K562 (cell line): ENCODE measurements at regions not wholly inside any gene's neighbourhood (a gene's known extent, or its start where the extent isn't known, plus 50 kb on each side); places are given as distances from the start of the nearest gene placed in this dataset.

Source experiments
- ATAC-seq: fragments of 200-7000 bp; cut with Tn5 transposase; 3 replicates; pipeline ENCODE4 v1.9.1; 2020; ENCODE audit warnings: moderate library complexity
- BruUV-seq: library from RNA; stranded (reverse); fragments of 400-500 nt; replicated peaks from 2 replicates; lab custom pipeline; 2021; lab: Mats Ljungman, UMichigan
- CTCF ChIA-PET: fragments of 300-600 bp; formaldehyde crosslinking; extraction: SDS; loops from one replicate; lab custom pipeline; 2021; ENCODE audit warnings: low intra/inter-chr PET ratio; lab: Yijun Ruan, JAX
- POLR2A ChIA-PET: fragments of 300-600, 350-650 bp; sonication (Branson Sonifier 250); formaldehyde crosslinking; extraction: SDS; loops from one replicate; lab custom pipeline; 2021; ENCODE audit warnings: antibody characterized with exemption, inconsistent platforms; lab: Yijun Ruan, JAX
- DNase-seq, 4 experiments: peaks; one replicate each; pipeline versions ENCODE4 v3.0.0 to v3.0.0-alpha.2; 2011 to 2018; ENCODE audit warnings: low spot score in 3 of 4, mixed read lengths in 3 of 4; ENCODE audit errors: extremely low read depth in 1 of 4
- FAIRE-seq: peaks from 2 replicates; lab custom pipeline; 2011; peaks lifted over from hg19 to GRCh38; lab: Jason Lieb, UNC
- H2AFZ ChIP-seq: 2 replicates; pipeline ENCODE4 v1.6.0; 2011; ENCODE audit warnings: low read depth, low read length, control low read depth, inconsistent platforms
- H3K27ac ChIP-seq: fragments of 200-600 bp; 3 replicates; pipeline ENCODE4 v1.8.0; 2011; ENCODE audit warnings: low read depth, mild to moderate bottlenecking, control low read depth, inconsistent platforms, low read length, moderate library complexity, mixed read lengths; ENCODE audit errors: extremely low read depth
- H3K27me3 ChIP-seq, 2 experiments: fragments of 300-600 bp in 1 of 2; 2 replicates in 1 of 2; 3 replicates in 1 of 2; pipeline versions ENCODE4 v1.6.0 to v1.8.0; 2011; ENCODE audit warnings: inconsistent platforms in 2 of 2, low read length in 2 of 2, mild to moderate bottlenecking in 1 of 2, mixed read lengths in 1 of 2, moderate library complexity in 1 of 2; ENCODE audit not compliant: control insufficient read depth in 2 of 2, insufficient read depth in 2 of 2
- H3K36me3 ChIP-seq: fragments of 300-600 bp; 3 replicates; pipeline ENCODE4 v1.8.0; 2011; ENCODE audit warnings: mild to moderate bottlenecking, low read length, inconsistent platforms; ENCODE audit not compliant: control insufficient read depth, insufficient read depth
- H3K4me1 ChIP-seq, 2 experiments: fragments of 200-600 bp in 1 of 2; replicated peaks in 1 of 2; 2 replicates in 1 of 2; 3 replicates in 1 of 2; pipeline versions ENCODE4 v1.5.1 to v1.8.0; 2011; ENCODE audit warnings: inconsistent platforms in 2 of 2, low read length in 2 of 2, mild to moderate bottlenecking in 1 of 2, mixed read lengths in 1 of 2, moderate library complexity in 1 of 2; ENCODE audit not compliant: control insufficient read depth in 2 of 2, insufficient read depth in 2 of 2
- H3K4me2 ChIP-seq: 2 replicates; pipeline ENCODE4 v1.6.1; 2011; ENCODE audit warnings: low read length, control low read depth, inconsistent platforms, mixed read lengths; ENCODE audit not compliant: insufficient read depth
- H3K4me3 ChIP-seq: fragments of 200-600 bp; sonication (generic), shearing (Covaris generic); 2 replicates; pipeline ENCODE4 v1.5.1; 2016; ENCODE audit warnings: control low read depth, inconsistent platforms
- H3K79me2 ChIP-seq: fragments of 200-600 bp; 3 replicates; pipeline ENCODE4 v1.8.0; 2011; ENCODE audit warnings: low read length, inconsistent platforms; ENCODE audit not compliant: control insufficient read depth, insufficient read depth
- H3K9ac ChIP-seq, 2 experiments: 2 replicates each; pipeline versions ENCODE4 v1.6.0 to v1.6.1; 2011; ENCODE audit warnings: low read depth in 2 of 2, low read length in 2 of 2, control low read depth in 1 of 2, inconsistent platforms in 1 of 2, mild to moderate bottlenecking in 1 of 2, mixed read lengths in 1 of 2; ENCODE audit not compliant: insufficient read depth in 1 of 2
- H3K9me1 ChIP-seq: one replicate; pipeline ENCODE4 v1.6.0; 2011; ENCODE audit warnings: inconsistent platforms, mild to moderate bottlenecking, low read length, moderate library complexity; ENCODE audit not compliant: control insufficient read depth, insufficient read depth
- H3K9me3 ChIP-seq: replicated peaks from 2 replicates; pipeline ENCODE4 v1.5.1; 2011; ENCODE audit warnings: low read depth, low read length, inconsistent platforms; ENCODE audit not compliant: control insufficient read depth, insufficient read depth
- H4K20me1 ChIP-seq: replicated peaks from 2 replicates; pipeline ENCODE4 v1.6.1; 2011; ENCODE audit warnings: low read length, inconsistent platforms, mixed read lengths; ENCODE audit not compliant: control insufficient read depth, insufficient read depth
- ARHGAP35 ChIP-seq: fragments of 450-650 bp; IDR thresholded peaks from 2 replicates; pipeline ENCODE4 v1.6.1; 2018; ENCODE audit not compliant: partially characterized antibody
- CHCHD3 ChIP-seq: fragments of 250-450 bp; sonication (Bioruptor Pico); IDR thresholded peaks from 2 replicates; pipeline ENCODE4 v2.1.2; 2022; ENCODE audit warnings: mild to moderate bottlenecking
- DNMT1 ChIP-seq: fragments of 450-650 bp; IDR thresholded peaks from 2 replicates; pipeline ENCODE4 v1.6.1; 2016; ENCODE audit warnings: antibody characterized with exemption, mild to moderate bottlenecking
- HDAC3 ChIP-seq: fragments of 450-650 bp; IDR thresholded peaks from 2 replicates; pipeline ENCODE4 v1.6.1; 2018; ENCODE audit warnings: borderline replicate concordance, mild to moderate bottlenecking, moderate library complexity; ENCODE audit not compliant: partially characterized antibody
- ZKSCAN3 ChIP-seq: fragments of 250-450 bp; sonication (Bioruptor Pico); IDR thresholded peaks from 2 replicates; pipeline ENCODE4 v1.4.0; 2020
- ZNF23 ChIP-seq: fragments of 250-450 bp; sonication (Bioruptor Pico); IDR thresholded peaks from 2 replicates; pipeline ENCODE4 v1.4.0; 2020; ENCODE audit warnings: mild to moderate bottlenecking
- ZNF277 ChIP-seq: fragments of 250-450 bp; sonication (Bioruptor Pico); IDR thresholded peaks from 2 replicates; pipeline ENCODE4 v1.8.0; 2022; ENCODE audit warnings: inconsistent platforms, mild to moderate bottlenecking, moderate library complexity, borderline replicate concordance
- ZNF41 ChIP-seq: fragments of 250-450 bp; sonication (Bioruptor Pico); conservative IDR thresholded peaks from 2 replicates; pipeline ENCODE4 v1.4.0; 2020; ENCODE audit warnings: mild to moderate bottlenecking
- WGBS: fragments of 100-300 bp; shearing (Covaris generic); methylation state at CpG from one replicate; pipeline ENCODE4 v1.1.6; 2016; ENCODE audit warnings: low coverage, mixed read lengths; ENCODE audit not compliant: insufficient coverage; ENCODE audit errors: missing lambda C conversion rate; 5-methylcytosine and 5-hydroxymethylcytosine counted together
- in situ Hi-C: fragments of 300-500 bp; cut with MboI; formaldehyde crosslinking; loops from 4 replicates; pipeline ENCODE4 v1.15.0; 2018; ENCODE audit warnings: inconsistent platforms, mixed read lengths
- intact Hi-C: fragments of 100-400 bp; cut with micrococcal nuclease; formaldehyde crosslinking; loops from 2 replicates; pipeline ENCODE4 v1.14.2; 2022
- TF ChIP-seq, protein P1 (sequence below): sonication (generic); formaldehyde crosslinking; IDR thresholded peaks from 2 replicates; pipeline ENCODE4 v1.9.0; 2022; ENCODE audit warnings: mild to moderate bottlenecking, missing genetic modification reagents

- intact Hi-C loops (no loop called here), in situ Hi-C loops (no loop called here)
- BruUV-seq, result no TSS peak
- Histone ChIP-seq H3K9ac (no peak overlapping the region), H3K4me2 (no peak overlapping the region), H3K4me3 (no peak overlapping the region), H3K79me2 (no peaks in the 10 kb centered on the region), H3K36me3 (no peaks in the 10 kb centered on the region), H4K20me1 (no peaks in the 10 kb centered on the region), H3K4me1 (no peaks in the 10 kb centered on the region), H3K27ac (no peak overlapping the region), H3K9me1 (no peaks in the 10 kb centered on the region), H3K9me3 (0 out of 2 replicates have a peak, but pooled peaks cover 1% of the 10 kb centered on the region), H3K27me3 (no peaks in the 10 kb centered on the region), H2AFZ (no peak overlapping the region)
- FAIRE-seq (no peak), ATAC-seq (no peak), DNase-seq (no peak)
- ChIA-PET POLR2A (no interaction called here), CTCF (no interaction called here)
- 0% methylated on average over 2 of the region's 2 CpGs for WGBS
- TF ChIP-seq ZKSCAN3 (CRISPR knock-in tag) (no peak), HDAC3 (no peak), ZNF277 (CRISPR knock-in tag) (no peak), ARHGAP35 (no peak), ZNF23 (CRISPR knock-in tag) (no peak), ZNF41 (CRISPR knock-in tag) (no peak), CHCHD3 (CRISPR knock-in tag) (no peak), DNMT1 (no peak)
- TF ChIP-seq, protein P1, sequence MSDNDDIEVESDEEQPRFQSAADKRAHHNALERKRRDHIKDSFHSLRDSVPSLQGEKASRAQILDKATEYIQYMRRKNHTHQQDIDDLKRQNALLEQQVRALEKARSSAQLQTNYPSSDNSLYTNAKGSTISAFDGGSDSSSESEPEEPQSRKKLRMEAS, result no peak
Measured at GRCh38 chr10:36048780-36049179, 406.7 kb upstream of the FZD8 start.
